Endothelial cell of umbilical vein (primary cell): ENCODE measurements at regions not wholly inside any gene's neighbourhood (a gene's known extent, or its start where the extent isn't known, plus 50 kb on each side); places are given as distances from the start of the nearest gene placed in this dataset.

Experiments used
- FOS ChIP-seq: IDR thresholded peaks from 2 replicates; pipeline ENCODE4 v1.6.1; 2011; ENCODE audit warnings: mild to moderate bottlenecking, low read length, moderate library complexity, borderline replicate concordance; ENCODE audit not compliant: insufficient read depth
- TF ChIP-seq, protein P1 (sequence below), 2 donors: IDR thresholded peaks; 1 replicate in 1 of 2; 2 replicates in 1 of 2; pipeline ENCODE4 v1.5.1; 2011; ENCODE audit warnings: low read length in 2 of 2, mild to moderate bottlenecking in 2 of 2, moderate library complexity in 2 of 2, control low read depth in 1 of 2, inconsistent platforms in 1 of 2, low read depth in 1 of 2; ENCODE audit not compliant: insufficient read depth in 1 of 2; ENCODE audit errors: extremely low read depth in 1 of 2

DNA sequence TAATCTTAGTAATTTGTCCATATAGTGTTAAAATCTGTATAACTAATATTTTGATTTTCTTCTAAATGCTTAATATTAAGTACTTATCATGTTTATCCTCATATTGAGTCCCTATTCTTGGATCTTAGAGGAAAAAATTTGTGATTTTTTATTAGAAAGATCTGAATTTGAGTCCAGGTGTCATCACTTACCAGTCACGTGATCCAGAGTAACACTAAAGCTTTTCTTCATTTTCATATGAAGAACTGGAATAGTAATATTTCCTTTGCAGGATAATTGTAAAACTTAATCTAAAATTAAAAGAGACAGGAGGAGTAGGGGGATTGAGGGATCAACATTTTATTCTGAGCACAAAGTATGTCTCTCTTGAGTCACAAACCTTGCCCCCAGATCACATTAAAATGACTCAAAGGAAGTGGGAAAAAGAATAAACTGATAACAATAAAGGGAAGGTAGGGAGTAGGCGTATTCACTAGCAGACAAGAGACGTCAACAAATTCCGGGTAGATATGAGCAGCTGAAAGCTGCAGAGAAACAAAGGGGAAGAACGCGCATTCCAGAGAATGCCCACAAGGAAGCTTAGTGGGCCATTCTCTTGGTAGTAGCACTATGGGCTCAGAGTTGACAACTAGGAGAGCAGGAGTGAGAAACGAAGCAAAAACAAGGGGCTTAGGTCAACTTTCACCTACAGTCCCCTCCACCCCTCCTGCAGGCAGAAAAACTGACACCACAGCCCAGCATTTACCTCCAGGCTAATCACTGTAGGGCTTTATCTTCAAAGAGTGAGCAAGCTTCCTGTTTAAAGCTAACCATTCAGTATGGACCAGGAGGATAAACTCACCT, 123.1 kb downstream of the SPRY2 start:
- peak; percentile 69 for TF ChIP-seq FOS
- TF ChIP-seq, protein P1, sequence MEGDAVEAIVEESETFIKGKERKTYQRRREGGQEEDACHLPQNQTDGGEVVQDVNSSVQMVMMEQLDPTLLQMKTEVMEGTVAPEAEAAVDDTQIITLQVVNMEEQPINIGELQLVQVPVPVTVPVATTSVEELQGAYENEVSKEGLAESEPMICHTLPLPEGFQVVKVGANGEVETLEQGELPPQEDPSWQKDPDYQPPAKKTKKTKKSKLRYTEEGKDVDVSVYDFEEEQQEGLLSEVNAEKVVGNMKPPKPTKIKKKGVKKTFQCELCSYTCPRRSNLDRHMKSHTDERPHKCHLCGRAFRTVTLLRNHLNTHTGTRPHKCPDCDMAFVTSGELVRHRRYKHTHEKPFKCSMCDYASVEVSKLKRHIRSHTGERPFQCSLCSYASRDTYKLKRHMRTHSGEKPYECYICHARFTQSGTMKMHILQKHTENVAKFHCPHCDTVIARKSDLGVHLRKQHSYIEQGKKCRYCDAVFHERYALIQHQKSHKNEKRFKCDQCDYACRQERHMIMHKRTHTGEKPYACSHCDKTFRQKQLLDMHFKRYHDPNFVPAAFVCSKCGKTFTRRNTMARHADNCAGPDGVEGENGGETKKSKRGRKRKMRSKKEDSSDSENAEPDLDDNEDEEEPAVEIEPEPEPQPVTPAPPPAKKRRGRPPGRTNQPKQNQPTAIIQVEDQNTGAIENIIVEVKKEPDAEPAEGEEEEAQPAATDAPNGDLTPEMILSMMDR (IDR thresholded peaks at IDR 0.05; ENCODE audit: extremely low read depth in 1 of 2, insufficient read depth in 1 of 2, low read depth in 1 of 2, low read length in 2 of 2) = no peak
